ENCODE measurements at regions not wholly inside any gene's neighbourhood (a gene's known extent, or its start where the extent isn't known, plus 50 kb on each side); places are given as distances from the start of the nearest gene placed in this dataset.
"Not testable (repeated sequence)": the region's sequence is repeated elsewhere in the genome, so short reads cannot be mapped to it uniquely, and the experiment has no call there.

DNA sequence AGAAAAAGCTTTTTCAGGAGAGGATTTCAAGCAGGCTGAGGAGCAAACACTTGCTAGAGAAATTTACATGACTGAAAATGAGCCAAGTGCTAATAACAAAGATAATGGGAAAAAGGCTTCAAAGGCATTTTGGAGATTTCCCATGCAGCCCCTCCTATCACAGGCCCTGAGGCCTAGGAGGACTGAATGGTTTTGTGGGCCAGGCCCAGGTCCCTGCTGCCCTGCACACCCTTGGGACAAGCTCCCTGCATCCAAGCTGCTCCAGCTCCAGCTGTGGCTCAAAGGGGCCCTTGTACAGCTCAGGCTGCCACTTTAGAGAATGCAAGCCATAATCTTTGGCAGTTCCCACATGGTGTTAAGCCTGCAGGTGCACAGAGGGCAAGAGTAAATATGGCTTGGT lies 154.0 kb upstream of the LMNTD1 start:
- ATAC-seq (replicated peaks in 1 of 4) (no peak), DNase-seq (no peak)
- Histone ChIP-seq H3K4me3 (ENCODE audit: control insufficient read depth in 1 of 2, extremely low read depth in 1 of 2, low read length in 1 of 2) (no peak overlapping the region), H3K9me3 (peaks cover 3% of the 10 kb centered on the region), H3K36me3 (ENCODE audit: control insufficient read depth in 2 of 2, extremely low read depth in 1 of 2, insufficient read depth in 1 of 2, low read length in 1 of 2) (no peaks in the 10 kb centered on the region), H3K27me3 (replicated peaks in 1 of 2; ENCODE audit: control insufficient read depth in 2 of 2, extremely low read depth in 1 of 2, insufficient read depth in 2 of 2, low read length in 1 of 2) (no peaks in the 10 kb centered on the region), H3K4me1 (ENCODE audit: control insufficient read depth in 1 of 2, extremely low read depth in 1 of 2, insufficient read depth in 2 of 2, low read length in 2 of 2) (no peaks in the 10 kb centered on the region), H3K27ac (ENCODE audit: low read length) (no peak overlapping the region)
- ChIA-PET POLR2A (no interaction called here), CTCF (no interaction called here)
- no peaks in the 10 kb centered on the region for H3K36me3 Mint-ChIP-seq
- no peaks in the 10 kb centered on the region for H3K27me3 Mint-ChIP-seq
- no peak overlapping the region for H3K4me3 Mint-ChIP-seq
- peaks cover 0 to 8% (median 0%) of the 10 kb centered on the region in 3 donors for H3K4me1 Mint-ChIP-seq
- H3K27ac Mint-ChIP-seq: no peak overlapping the region
- peaks cover 0 to 12% (median 2%) of the 10 kb centered on the region in 3 donors for H3K9me3 Mint-ChIP-seq

DNA sequence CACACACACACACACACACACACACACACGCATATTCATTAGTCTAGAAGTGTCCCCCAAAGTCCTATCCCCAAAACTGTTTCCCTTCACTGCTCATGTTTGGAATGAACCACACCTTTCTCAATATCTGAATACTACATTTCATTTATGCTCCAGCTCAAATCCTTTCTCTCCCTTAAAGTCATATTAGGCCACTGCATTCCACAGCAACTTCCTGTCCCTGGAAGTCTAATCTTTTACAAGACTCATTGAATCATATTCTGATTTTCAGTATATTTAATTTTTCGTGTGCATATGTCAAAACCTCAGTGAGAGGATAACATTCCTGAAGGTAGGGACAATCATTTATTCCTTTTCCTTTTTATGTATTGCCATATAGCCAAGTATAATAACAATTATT lies 155.6 kb upstream of the LMNTD1 start:
- Histone ChIP-seq H3K36me3 (ENCODE audit: control insufficient read depth in 2 of 2, extremely low read depth in 1 of 2, insufficient read depth in 1 of 2, low read length in 1 of 2) (no peaks in the 10 kb centered on the region), H3K4me1 (ENCODE audit: control insufficient read depth in 1 of 2, extremely low read depth in 1 of 2, insufficient read depth in 2 of 2, low read length in 2 of 2) (no peaks in the 10 kb centered on the region), H3K27me3 (replicated peaks in 1 of 2; ENCODE audit: control insufficient read depth in 2 of 2, extremely low read depth in 1 of 2, insufficient read depth in 2 of 2, low read length in 1 of 2) (no peaks in the 10 kb centered on the region), H3K9me3 (peaks cover 3% of the 10 kb centered on the region), H3K4me3 (ENCODE audit: control insufficient read depth in 1 of 2, extremely low read depth in 1 of 2, low read length in 1 of 2) (no peak overlapping the region), H3K27ac (ENCODE audit: low read length) (no peak overlapping the region)
- ATAC-seq (replicated peaks in 1 of 4) (no peak), DNase-seq (no peak)
- Mint-ChIP-seq H3K36me3 (no peaks in the 10 kb centered on the region), H3K9me3 (peaks cover 0 to 6% (median 2%) of the 10 kb centered on the region in 3 donors), H3K27ac (no peak overlapping the region), H3K4me1 (peaks cover 0 to 8% (median 0%) of the 10 kb centered on the region in 3 donors), H3K4me3 (no peak overlapping the region), H3K27me3 (no peaks in the 10 kb centered on the region)
- ChIA-PET POLR2A (no interaction called here), CTCF (no interaction called here)
- WGBS (ENCODE audit: insufficient coverage): no CpG with 5 or more reads among the region's 2 CpGs

- ChIA-PET POLR2A (no interaction called here), CTCF (no interaction called here)
- no CpG with 5 or more reads among the region's 2 CpGs for WGBS (ENCODE audit: insufficient coverage)
- H3K4me1 Mint-ChIP-seq: peaks cover 0 to 5% (median 0%) of the 10 kb centered on the region in 3 donors
- Histone ChIP-seq H3K4me3 (ENCODE audit: control insufficient read depth in 1 of 2, extremely low read depth in 1 of 2, low read length in 1 of 2) (no peak overlapping the region), H3K36me3 (ENCODE audit: control insufficient read depth in 2 of 2, extremely low read depth in 1 of 2, insufficient read depth in 1 of 2, low read length in 1 of 2) (no peaks in the 10 kb centered on the region), H3K9me3 (peaks cover 3% of the 10 kb centered on the region), H3K4me1 (ENCODE audit: control insufficient read depth in 1 of 2, extremely low read depth in 1 of 2, insufficient read depth in 2 of 2, low read length in 2 of 2) (no peaks in the 10 kb centered on the region), H3K27ac (ENCODE audit: low read length) (no peak overlapping the region), H3K27me3 (replicated peaks in 1 of 2; ENCODE audit: control insufficient read depth in 2 of 2, extremely low read depth in 1 of 2, insufficient read depth in 2 of 2, low read length in 1 of 2) (no peaks in the 10 kb centered on the region)
- H3K27ac Mint-ChIP-seq: no peak overlapping the region
- H3K27me3 Mint-ChIP-seq: no peaks in the 10 kb centered on the region
- peaks cover 0 to 6% (median 2%) of the 10 kb centered on the region in 3 donors for H3K9me3 Mint-ChIP-seq
- H3K36me3 Mint-ChIP-seq: no peaks in the 10 kb centered on the region
- no peak for ATAC-seq (replicated peaks in 1 of 4)
- DNase-seq: no peak
- no peak overlapping the region for H3K4me3 Mint-ChIP-seq
Measured at GRCh38 chr12:25710128-25710527, 157.0 kb upstream of the LMNTD1 start.

GRCh38 chr12:25710938-25711605 lies 158.0 kb upstream of the LMNTD1 start:
- H3K9me3 Mint-ChIP-seq; CTCF ChIA-PET; H3K27ac ChIP-seq (ENCODE audit: low read length); ATAC-seq (replicated peaks in 1 of 4); H3K9me3 ChIP-seq; H3K4me3 ChIP-seq (ENCODE audit: control insufficient read depth in 1 of 2, extremely low read depth in 1 of 2, low read length in 1 of 2); DNase-seq; H3K4me1 Mint-ChIP-seq; H3K27ac Mint-ChIP-seq; H3K36me3 Mint-ChIP-seq; H3K27me3 Mint-ChIP-seq; POLR2A ChIA-PET; H3K36me3 ChIP-seq (ENCODE audit: control insufficient read depth in 2 of 2, extremely low read depth in 1 of 2, insufficient read depth in 1 of 2, low read length in 1 of 2); H3K4me3 Mint-ChIP-seq; H3K4me1 ChIP-seq (ENCODE audit: control insufficient read depth in 1 of 2, extremely low read depth in 1 of 2, insufficient read depth in 2 of 2, low read length in 2 of 2); H3K27me3 ChIP-seq (replicated peaks in 1 of 2; ENCODE audit: control insufficient read depth in 2 of 2, extremely low read depth in 1 of 2, insufficient read depth in 2 of 2, low read length in 1 of 2): not testable (repeated sequence)
- WGBS (ENCODE audit: insufficient coverage): 95% methylated on average over 3 of the region's 3 CpGs

DNA sequence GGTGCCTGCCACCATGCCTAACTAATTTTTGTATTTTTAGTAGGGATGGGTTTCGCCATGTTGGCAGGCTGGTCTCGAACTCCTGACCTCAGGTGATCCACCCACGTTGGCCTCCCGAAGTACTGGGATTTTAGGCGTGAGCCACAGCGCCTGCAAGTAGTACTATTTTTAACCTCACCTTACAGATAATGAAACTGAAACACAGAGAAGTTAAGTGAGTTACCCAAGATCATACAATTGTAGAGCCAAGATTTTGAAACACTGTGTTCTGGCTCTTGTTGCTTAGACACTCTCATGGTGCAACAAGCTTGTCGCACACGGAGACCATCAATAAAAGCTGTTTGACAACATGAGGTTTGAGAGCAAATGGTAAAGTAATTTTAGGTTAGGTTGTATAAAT lies 159.1 kb upstream of the LMNTD1 start:
- Histone ChIP-seq H3K27me3 (replicated peaks in 1 of 2; ENCODE audit: control insufficient read depth in 2 of 2, extremely low read depth in 1 of 2, insufficient read depth in 2 of 2, low read length in 1 of 2) (no peaks in the 10 kb centered on the region), H3K4me3 (ENCODE audit: control insufficient read depth in 1 of 2, extremely low read depth in 1 of 2, low read length in 1 of 2) (no peak overlapping the region), H3K36me3 (ENCODE audit: control insufficient read depth in 2 of 2, extremely low read depth in 1 of 2, insufficient read depth in 1 of 2, low read length in 1 of 2) (no peaks in the 10 kb centered on the region), H3K4me1 (ENCODE audit: control insufficient read depth in 1 of 2, extremely low read depth in 1 of 2, insufficient read depth in 2 of 2, low read length in 2 of 2) (no peaks in the 10 kb centered on the region), H3K27ac (ENCODE audit: low read length) (no peak overlapping the region), H3K9me3 (peaks cover 3% of the 10 kb centered on the region)
- H3K36me3 Mint-ChIP-seq: no peaks in the 10 kb centered on the region
- H3K4me1 Mint-ChIP-seq: peaks cover 0 to 5% (median 3%) of the 10 kb centered on the region in 3 donors
- H3K27me3 Mint-ChIP-seq: no peaks in the 10 kb centered on the region
- ChIA-PET CTCF (no interaction called here), POLR2A (no interaction called here)
- no peak overlapping the region for H3K27ac Mint-ChIP-seq
- peaks cover 0 to 6% (median 2%) of the 10 kb centered on the region in 3 donors for H3K9me3 Mint-ChIP-seq
- ATAC-seq (replicated peaks in 1 of 4) (no peak), DNase-seq (no peak)
- 100% methylated on average over 1 of the region's 8 CpGs for WGBS (ENCODE audit: insufficient coverage)
- no peak overlapping the region for H3K4me3 Mint-ChIP-seq

DNA sequence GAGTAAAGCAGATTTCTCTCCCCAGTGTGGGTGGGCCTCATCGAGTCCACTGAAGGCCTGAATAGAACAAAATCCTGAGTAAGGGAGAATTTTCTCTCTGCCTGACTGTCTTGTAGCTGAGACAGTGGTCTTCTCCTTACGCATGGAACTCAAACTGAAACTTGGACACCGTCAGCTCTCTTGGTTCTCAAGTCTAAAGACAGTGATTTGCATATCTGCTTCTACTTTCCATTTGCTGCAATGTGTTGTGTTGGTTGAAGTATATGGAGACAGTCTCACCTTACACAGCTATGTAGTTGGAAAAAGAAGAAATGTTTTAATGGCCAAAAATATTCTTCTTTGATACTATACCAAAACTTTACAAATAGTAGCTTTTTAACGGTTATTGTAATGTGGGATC lies 160.2 kb upstream of the LMNTD1 start:
- Mint-ChIP-seq H3K27me3 (no peaks in the 10 kb centered on the region), H3K4me1 (peaks cover 0 to 16% (median 6%) of the 10 kb centered on the region in 3 donors), H3K27ac (no peak overlapping the region), H3K36me3 (no peaks in the 10 kb centered on the region), H3K9me3 (peaks cover 0 to 6% (median 2%) of the 10 kb centered on the region in 3 donors), H3K4me3 (no peak overlapping the region)
- no peaks in the 10 kb centered on the region for H3K27me3 ChIP-seq (replicated peaks in 1 of 2; ENCODE audit: control insufficient read depth in 2 of 2, extremely low read depth in 1 of 2, insufficient read depth in 2 of 2, low read length in 1 of 2)
- no peak for DNase-seq
- WGBS (ENCODE audit: insufficient coverage): 29% methylated on average over 1 of the region's 4 CpGs
- H3K36me3 ChIP-seq (ENCODE audit: control insufficient read depth in 2 of 2, extremely low read depth in 1 of 2, insufficient read depth in 1 of 2, low read length in 1 of 2): no peaks in the 10 kb centered on the region
- ATAC-seq (replicated peaks in 1 of 4): no peak
- H3K9me3 ChIP-seq: peaks cover 3% of the 10 kb centered on the region
- no peak overlapping the region for H3K27ac ChIP-seq (ENCODE audit: low read length)
- POLR2A ChIA-PET: no interaction called here
- no peaks in the 10 kb centered on the region for H3K4me1 ChIP-seq (ENCODE audit: control insufficient read depth in 1 of 2, extremely low read depth in 1 of 2, insufficient read depth in 2 of 2, low read length in 2 of 2)
- no peak overlapping the region for H3K4me3 ChIP-seq (ENCODE audit: control insufficient read depth in 1 of 2, extremely low read depth in 1 of 2, low read length in 1 of 2)
- CTCF ChIA-PET: no interaction called here

Data from T-cell (primary cell).